PFSK-1 (cell line): ENCODE measurements at regions not wholly inside any gene's neighbourhood (a gene's known extent, or its start where the extent isn't known, plus 50 kb on each side); places are given as distances from the start of the nearest gene placed in this dataset.

Source experiments
- FOXP2 ChIP-seq: optimal IDR thresholded peaks from 2 replicates; pipeline ENCODE3; 2011; ENCODE audit warnings: borderline replicate concordance, control low read depth, inconsistent platforms; ENCODE audit not compliant: insufficient read depth; ENCODE audit errors: extremely low read length, extremely low read depth
- POLR2AphosphoS5 ChIP-seq: IDR thresholded peaks from 2 replicates; pipeline ENCODE4 v1.6.1; 2012; ENCODE audit warnings: low read depth, mild to moderate bottlenecking, control low read depth, low read length, moderate library complexity
- SIN3A ChIP-seq: IDR thresholded peaks from 2 replicates; pipeline ENCODE4 v1.6.1; 2012; ENCODE audit warnings: mild to moderate bottlenecking, low read length, moderate library complexity, borderline replicate concordance; ENCODE audit not compliant: insufficient read depth
- TAF1 ChIP-seq: IDR thresholded peaks from 2 replicates; pipeline ENCODE4 v1.6.1; 2012; ENCODE audit warnings: low read length, control low read depth, borderline replicate concordance; ENCODE audit not compliant: insufficient read depth
- TF ChIP-seq, protein P1 (sequence below), 2 experiments: IDR thresholded peaks; 2 replicates each; pipeline versions ENCODE4 v1.6.1 to v1.8.0; 2011 to 2012; ENCODE audit warnings: low read depth in 2 of 2, low read length in 2 of 2, control low read depth in 1 of 2, inconsistent platforms in 1 of 2, mild to moderate bottlenecking in 1 of 2, moderate library complexity in 1 of 2; ENCODE audit not compliant: insufficient read depth in 1 of 2

DNA sequence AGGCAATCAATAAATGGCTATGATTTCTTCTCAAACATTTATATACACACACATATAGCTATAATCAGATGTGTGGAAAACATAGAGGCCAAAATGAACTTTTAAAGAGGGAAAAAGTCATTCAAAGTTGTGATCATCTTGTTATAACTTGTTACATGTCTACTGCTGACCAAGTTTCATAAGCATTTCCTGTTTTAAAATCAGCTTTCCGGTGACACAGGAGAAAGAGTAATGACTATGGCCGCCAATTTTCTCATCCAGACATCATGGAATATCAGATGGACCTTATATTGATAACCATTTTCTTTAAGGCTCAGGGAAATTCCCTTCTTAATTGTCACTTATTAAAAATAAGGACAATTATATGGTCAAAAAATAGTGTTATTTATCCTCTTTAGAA lies 71.7 kb upstream of the AGTR1 start:
- TF ChIP-seq FOXP2, result no peak
- TF ChIP-seq, protein P1, sequence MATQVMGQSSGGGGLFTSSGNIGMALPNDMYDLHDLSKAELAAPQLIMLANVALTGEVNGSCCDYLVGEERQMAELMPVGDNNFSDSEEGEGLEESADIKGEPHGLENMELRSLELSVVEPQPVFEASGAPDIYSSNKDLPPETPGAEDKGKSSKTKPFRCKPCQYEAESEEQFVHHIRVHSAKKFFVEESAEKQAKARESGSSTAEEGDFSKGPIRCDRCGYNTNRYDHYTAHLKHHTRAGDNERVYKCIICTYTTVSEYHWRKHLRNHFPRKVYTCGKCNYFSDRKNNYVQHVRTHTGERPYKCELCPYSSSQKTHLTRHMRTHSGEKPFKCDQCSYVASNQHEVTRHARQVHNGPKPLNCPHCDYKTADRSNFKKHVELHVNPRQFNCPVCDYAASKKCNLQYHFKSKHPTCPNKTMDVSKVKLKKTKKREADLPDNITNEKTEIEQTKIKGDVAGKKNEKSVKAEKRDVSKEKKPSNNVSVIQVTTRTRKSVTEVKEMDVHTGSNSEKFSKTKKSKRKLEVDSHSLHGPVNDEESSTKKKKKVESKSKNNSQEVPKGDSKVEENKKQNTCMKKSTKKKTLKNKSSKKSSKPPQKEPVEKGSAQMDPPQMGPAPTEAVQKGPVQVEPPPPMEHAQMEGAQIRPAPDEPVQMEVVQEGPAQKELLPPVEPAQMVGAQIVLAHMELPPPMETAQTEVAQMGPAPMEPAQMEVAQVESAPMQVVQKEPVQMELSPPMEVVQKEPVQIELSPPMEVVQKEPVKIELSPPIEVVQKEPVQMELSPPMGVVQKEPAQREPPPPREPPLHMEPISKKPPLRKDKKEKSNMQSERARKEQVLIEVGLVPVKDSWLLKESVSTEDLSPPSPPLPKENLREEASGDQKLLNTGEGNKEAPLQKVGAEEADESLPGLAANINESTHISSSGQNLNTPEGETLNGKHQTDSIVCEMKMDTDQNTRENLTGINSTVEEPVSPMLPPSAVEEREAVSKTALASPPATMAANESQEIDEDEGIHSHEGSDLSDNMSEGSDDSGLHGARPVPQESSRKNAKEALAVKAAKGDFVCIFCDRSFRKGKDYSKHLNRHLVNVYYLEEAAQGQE (IDR thresholded peaks at IDR 0.05; ENCODE audit: insufficient read depth in 1 of 2, low read depth in 2 of 2, low read length in 2 of 2), result no peak
- TF ChIP-seq TAF1, result no peak
- no peak for TF ChIP-seq POLR2AphosphoS5
- no peak for TF ChIP-seq SIN3A

DNA sequence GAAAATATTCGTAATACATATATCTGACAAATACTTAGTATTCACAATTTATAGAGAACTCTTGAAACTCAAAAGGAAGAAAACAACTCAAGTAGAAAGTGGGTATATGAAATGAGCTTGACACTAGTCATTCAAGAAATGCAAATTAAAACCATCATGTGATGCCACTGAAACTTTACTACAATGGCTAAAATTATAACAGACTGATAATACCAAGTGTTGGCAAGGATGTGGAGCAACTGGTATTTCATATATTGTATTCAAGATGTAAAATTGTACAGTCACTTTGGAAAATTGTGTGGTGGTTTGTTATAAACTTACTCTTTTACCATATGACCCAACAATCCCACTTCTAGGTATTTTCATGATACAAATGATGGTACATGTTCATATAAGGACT lies 68.7 kb upstream of the AGTR1 start:
- no peak for TF ChIP-seq FOXP2
- TF ChIP-seq, protein P1 (IDR thresholded peaks at IDR 0.05; ENCODE audit: insufficient read depth in 1 of 2, low read depth in 2 of 2, low read length in 2 of 2), result no peak
- TF ChIP-seq TAF1, result no peak
- TF ChIP-seq SIN3A, result no peak
- TF ChIP-seq POLR2AphosphoS5, result no peak

DNA sequence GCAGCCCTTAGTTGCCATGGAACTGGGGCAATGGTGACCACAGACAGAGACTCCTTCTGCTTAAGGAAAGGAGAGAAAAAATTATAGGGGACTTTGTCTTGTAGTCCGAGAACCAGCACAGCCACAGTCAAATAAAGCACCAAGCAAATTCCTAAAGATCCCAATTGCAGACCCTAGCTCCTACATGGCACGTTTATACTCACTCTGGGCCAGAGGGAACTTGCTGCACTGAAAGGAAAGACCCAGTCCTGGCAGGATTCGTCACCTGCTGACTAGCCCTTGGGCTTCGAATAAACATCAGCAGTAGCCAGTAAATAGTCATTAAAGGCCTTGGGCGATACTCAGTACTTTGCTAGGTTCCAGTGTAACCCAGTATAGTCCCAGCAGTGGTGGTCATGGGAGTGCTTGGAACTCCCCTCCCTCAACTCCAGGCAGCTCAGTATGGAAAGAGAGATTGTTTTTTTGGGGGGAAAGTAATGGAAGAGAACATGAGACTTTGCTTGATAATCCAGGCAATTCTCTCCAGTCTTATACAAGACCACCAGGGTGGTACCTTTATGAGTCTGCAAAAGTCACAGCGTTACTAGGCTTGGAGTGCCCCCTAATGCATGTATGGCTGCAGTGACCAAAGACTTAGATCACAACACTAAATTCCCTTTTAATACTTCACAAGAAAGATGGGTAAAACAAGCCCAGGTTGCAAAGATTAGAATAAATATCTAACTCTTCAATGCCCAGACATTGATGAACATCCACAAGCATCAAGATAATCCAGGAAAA lies 66.4 kb upstream of the AGTR1 start:
- TF ChIP-seq SIN3A (no peak), TAF1 (no peak), POLR2AphosphoS5 (no peak), FOXP2 (no peak)
- TF ChIP-seq, protein P1 (IDR thresholded peaks at IDR 0.05; ENCODE audit: insufficient read depth in 1 of 2, low read depth in 2 of 2, low read length in 2 of 2), result no peak

DNA sequence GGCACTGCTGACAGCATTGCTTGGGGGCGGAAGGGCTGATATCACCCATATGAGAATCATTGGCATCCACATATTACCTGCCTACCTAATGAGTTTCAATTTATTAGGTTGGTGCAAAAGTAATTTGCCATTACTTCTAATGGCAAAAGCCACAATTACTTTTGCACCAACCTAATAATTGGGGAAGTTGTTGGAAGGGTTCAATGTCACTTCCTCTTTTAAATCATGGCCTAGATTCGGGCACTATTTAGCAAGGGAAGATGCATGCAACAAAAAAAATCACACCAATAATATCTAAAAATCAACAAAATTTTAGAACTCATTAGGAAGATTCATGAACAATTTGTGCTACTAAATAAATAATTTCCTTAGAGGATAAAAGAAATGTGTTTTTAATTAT lies 56.0 kb upstream of the AGTR1 start:
- TF ChIP-seq FOXP2 (no peak), SIN3A (no peak), POLR2AphosphoS5 (no peak), TAF1 (no peak)
- TF ChIP-seq, protein P1 (IDR thresholded peaks at IDR 0.05; ENCODE audit: insufficient read depth in 1 of 2, low read depth in 2 of 2, low read length in 2 of 2), result no peak
